A549 (cell line): ENCODE measurements at regions not wholly inside any gene's neighbourhood (a gene's known extent, or its start where the extent isn't known, plus 50 kb on each side); places are given as distances from the start of the nearest gene placed in this dataset.

Experiments
- ATAC-seq, 2 experiments: fragments of 200-7000 bp in 1 of 2; fragments of >200 bp in 1 of 2; cut with Nextera tagmentation in 1 of 2; cut with Tn5 transposase in 1 of 2; 3 replicates each; pipeline versions ENCODE4 v1.8.0 to v1.9.1; 2018 to 2020; ENCODE audit warnings: mild to moderate bottlenecking in 1 of 2, moderate library complexity in 1 of 2
- CTCF ChIA-PET: fragments of 300-600 bp; sonication (Branson Sonifier 250); formaldehyde crosslinking; extraction: SDS; loops from one replicate; lab custom pipeline; 2021; ENCODE audit warnings: antibody characterized with exemption, inconsistent platforms; lab: Yijun Ruan, JAX
- POLR2A ChIA-PET: fragments of 350-600 bp; formaldehyde crosslinking; extraction: SDS; loops from one replicate; lab custom pipeline; 2021; ENCODE audit warnings: antibody characterized with exemption, inconsistent platforms; lab: Yijun Ruan, JAX
- DNase-seq, 2 experiments: peaks; one replicate each; pipeline versions ENCODE4 v3.0.0 to v3.0.0-alpha.2; 2011 to 2016; ENCODE audit warnings: low read depth in 1 of 2, low spot score in 1 of 2
- FAIRE-seq: peaks from 2 replicates; lab custom pipeline; 2011; peaks lifted over from hg19 to GRCh38; lab: Jason Lieb, UNC
- H3K27ac ChIP-seq, 2 experiments: fragments of >200 bp; sonication (Bioruptor Twin); formaldehyde crosslinking; 3 replicates each; pipeline ENCODE4 v1.5.1; 2016 to 2017
- H3K4me1 ChIP-seq: fragments of >200 bp; sonication (Bioruptor Twin); formaldehyde crosslinking; 3 replicates; pipeline ENCODE4 v1.6.1; 2016
- H3K4me2 ChIP-seq: fragments of >200 bp; sonication (Bioruptor Twin); formaldehyde crosslinking; 3 replicates; pipeline ENCODE4 v1.6.1; 2016
- H3K4me3 ChIP-seq: fragments of >200 bp; sonication (Bioruptor Twin); formaldehyde crosslinking; 3 replicates; pipeline ENCODE4 v1.5.1; 2016
- H3K9me3 ChIP-seq: fragments of >200 bp; sonication (Bioruptor Twin); formaldehyde crosslinking; 3 replicates; pipeline ENCODE4 v1.6.1; 2016
- ATOH8 ChIP-seq: fragments of 250-450 bp; sonication (Bioruptor Pico); IDR thresholded peaks from 2 replicates; pipeline ENCODE4 v1.5.0; 2020; ENCODE audit warnings: low read depth, mild to moderate bottlenecking, moderate library complexity
- BCL3 ChIP-seq: fragments of >200 bp; sonication (Bioruptor Twin); formaldehyde crosslinking; IDR thresholded peaks from 3 replicates; pipeline ENCODE4 v1.6.1; 2016
- BHLHE40 ChIP-seq: IDR thresholded peaks from 2 replicates; pipeline ENCODE4 v1.6.1; 2012; ENCODE audit warnings: low read depth, low read length, inconsistent platforms
- CBX2 ChIP-seq: fragments of 200-600 bp; sonication (generic); IDR thresholded peaks from 2 replicates; pipeline ENCODE4 v1.6.1; 2016; ENCODE audit warnings: low read depth, mild to moderate bottlenecking, borderline replicate concordance
- CBX8 ChIP-seq: fragments of 200-600 bp; sonication (generic); IDR thresholded peaks from 2 replicates; pipeline ENCODE4 v1.6.1; 2016
- CEBPB ChIP-seq, 2 experiments: fragments of >200 bp in 1 of 2; sonication (Bioruptor Twin) in 1 of 2; formaldehyde crosslinking in 1 of 2; IDR thresholded peaks; 2 replicates each; pipeline ENCODE4 v1.6.1; 2012 to 2016
- CHD2 ChIP-seq: fragments of 150-350 bp; IDR thresholded peaks from 2 replicates; pipeline ENCODE4 v1.6.1; 2014; ENCODE audit warnings: low read length; ENCODE audit not compliant: partially characterized antibody
- E2F6 ChIP-seq: IDR thresholded peaks from 2 replicates; pipeline ENCODE4 v1.6.1; 2012; ENCODE audit warnings: low read depth, borderline replicate concordance
- EP300 ChIP-seq, 2 experiments: fragments of >200 bp; sonication (Bioruptor Twin); formaldehyde crosslinking; IDR thresholded peaks; 2 replicates in 1 of 2; 3 replicates in 1 of 2; pipeline ENCODE4 v1.6.1; 2016 to 2017
- ESRRA ChIP-seq: fragments of 150-350 bp; IDR thresholded peaks from 2 replicates; pipeline ENCODE4 v1.6.1; 2014; ENCODE audit warnings: mild to moderate bottlenecking, low read length, borderline replicate concordance
- FOSB ChIP-seq: fragments of 250-450 bp; sonication (Bioruptor Pico); IDR thresholded peaks from 2 replicates; pipeline ENCODE4 v1.5.0; 2020; ENCODE audit warnings: mild to moderate bottlenecking, moderate library complexity
- FOXS1 ChIP-seq: fragments of 250-450 bp; sonication (Bioruptor Pico); IDR thresholded peaks from 2 replicates; pipeline ENCODE4 v1.5.0; 2020; ENCODE audit warnings: mild to moderate bottlenecking, moderate library complexity
- GATA3 ChIP-seq: IDR thresholded peaks from 2 replicates; pipeline ENCODE4 v1.6.1; 2012; ENCODE audit warnings: borderline replicate concordance
- HES2 ChIP-seq: fragments of >200 bp; sonication (Bioruptor Twin); formaldehyde crosslinking; IDR thresholded peaks from 2 replicates; pipeline ENCODE4 v1.6.1; 2016
- HOXB5 ChIP-seq: fragments of 250-450 bp; sonication (Bioruptor Pico); IDR thresholded peaks from 2 replicates; pipeline ENCODE4 v1.5.0; 2020; ENCODE audit warnings: mild to moderate bottlenecking, moderate library complexity
- JUN ChIP-seq, 2 experiments: fragments of >200 bp; sonication (Bioruptor Twin); formaldehyde crosslinking; IDR thresholded peaks; 2 replicates in 1 of 2; 3 replicates in 1 of 2; pipeline ENCODE4 v1.6.1; 2016 to 2017
- JUNB ChIP-seq: fragments of >200 bp; sonication (Bioruptor Twin); formaldehyde crosslinking; IDR thresholded peaks from 2 replicates; pipeline ENCODE4 v1.6.1; 2016
- KDM1A ChIP-seq: fragments of 200-600 bp; sonication (generic); IDR thresholded peaks from 2 replicates; pipeline ENCODE4 v1.6.1; 2016; ENCODE audit warnings: low read depth, mild to moderate bottlenecking
- MAX ChIP-seq: IDR thresholded peaks from 2 replicates; pipeline ENCODE4 v1.6.1; 2012
- POLR2AphosphoS2 ChIP-seq: conservative IDR thresholded peaks from 2 replicates; pipeline ENCODE4 v1.6.1; 2012; ENCODE audit warnings: low read length, improper control_type of control experiment, inconsistent platforms
- RARB ChIP-seq: fragments of 250-450 bp; sonication (Bioruptor Pico); IDR thresholded peaks from 2 replicates; pipeline ENCODE4 v1.8.0; 2021; ENCODE audit warnings: mild to moderate bottlenecking, moderate library complexity
- RCOR1 ChIP-seq: fragments of 150-350 bp; IDR thresholded peaks from 2 replicates; pipeline ENCODE4 v1.6.1; 2014; ENCODE audit warnings: antibody characterized with exemption, low read length, low read depth
- REST ChIP-seq: fragments of 200-600 bp; sonication (generic); IDR thresholded peaks from 2 replicates; pipeline ENCODE4 v1.6.1; 2016; ENCODE audit warnings: antibody characterized with exemption, mild to moderate bottlenecking, moderate library complexity
- RNF2 ChIP-seq: fragments of 200-600 bp; sonication (generic); IDR thresholded peaks from 2 replicates; pipeline ENCODE4 v1.6.1; 2016; ENCODE audit warnings: low read depth, mild to moderate bottlenecking, antibody characterized with exemption, moderate library complexity, borderline replicate concordance
- USF2 ChIP-seq: fragments of 450-650 bp; IDR thresholded peaks from 2 replicates; pipeline ENCODE4 v1.6.1; 2014; ENCODE audit warnings: antibody characterized with exemption
- ZNF302 ChIP-seq: fragments of 250-450 bp; sonication (Bioruptor Pico); IDR thresholded peaks from 2 replicates; pipeline ENCODE4 v1.9.0; 2021; ENCODE audit warnings: inconsistent platforms, mild to moderate bottlenecking, moderate library complexity
- WGBS: methylation state at CpG from one replicate; pipeline ENCODE4 v1.1.6; 2017; ENCODE audit errors: missing lambda C conversion rate; 5-methylcytosine and 5-hydroxymethylcytosine counted together

- CTCF ChIA-PET: no interaction called here
These were observed 772.9 kb upstream of the NOVA1 start for GRCh38 chr14:27370775-27371174.

GRCh38 chr14:27371209-27371608 is 773.4 kb upstream of the NOVA1 start:
- no peaks in the 10 kb centered on the region for H3K4me1 ChIP-seq
- H3K4me2 ChIP-seq: no peak overlapping the region
- TF ChIP-seq MAX: no peak
- no peak for TF ChIP-seq POLR2AphosphoS2
- no peak for TF ChIP-seq RCOR1
- TF ChIP-seq KDM1A: no peak
- no peak for TF ChIP-seq FOXS1
- TF ChIP-seq REST: no peak
- TF ChIP-seq CBX8: no peak
- TF ChIP-seq BHLHE40: no peak
- no peak for TF ChIP-seq CBX2
- no peak for TF ChIP-seq ATOH8 (CRISPR knock-in tag)
- no peak for TF ChIP-seq CHD2
- TF ChIP-seq USF2: no peak
- TF ChIP-seq RARB (CRISPR knock-in tag): no peak
- TF ChIP-seq FOSB (CRISPR knock-in tag): no peak
- no peak for TF ChIP-seq JUNB
- TF ChIP-seq EP300 (IDR thresholded peaks at IDR 0.05): no peak
- H3K27ac ChIP-seq: no peak overlapping the region
- WGBS: 48% methylated on average over 4 of the region's 4 CpGs
- CTCF ChIA-PET: no interaction called here
- no peak for FAIRE-seq
- no peak for DNase-seq
- POLR2A ChIA-PET: no interaction called here
- ATAC-seq: no peak
- H3K4me3 ChIP-seq: no peak overlapping the region
- H3K9me3 ChIP-seq: no peaks in the 10 kb centered on the region

More at GRCh38 chr14:27370775-27371174, 772.9 kb upstream of the NOVA1 start:
- no peaks in the 10 kb centered on the region for H3K9me3 ChIP-seq
- TF ChIP-seq ESRRA (no peak), POLR2AphosphoS2 (no peak), KDM1A (no peak), GATA3 (no peak), E2F6 (no peak), CEBPB (IDR thresholded peaks at IDR 0.05) (no peak), ZNF302 (CRISPR knock-in tag) (no peak), HES2 (no peak), RNF2 (no peak), JUN (IDR thresholded peaks at IDR 0.05) (no peak), USF2 (no peak), BCL3 (no peak), HOXB5 (CRISPR knock-in tag) (no peak), ATOH8 (CRISPR knock-in tag) (no peak)
- DNase-seq (no peak), ATAC-seq (no peak), FAIRE-seq (no peak)
- POLR2A ChIA-PET: no interaction called here
- no peak overlapping the region for H3K27ac ChIP-seq
- no peak overlapping the region for H3K4me3 ChIP-seq
- H3K4me2 ChIP-seq: no peak overlapping the region
- no peaks in the 10 kb centered on the region for H3K4me1 ChIP-seq
